Gastroesophageal sphincter (tissue), 4 donors: ENCODE measurements at regions not wholly inside any gene's neighbourhood (a gene's known extent, or its start where the extent isn't known, plus 50 kb on each side); places are given as distances from the start of the nearest gene placed in this dataset.
A peak's percentile ranks its signal among the peaks of the same experiment; 100 is the strongest.
"Not testable (repeated sequence)": the region's sequence is repeated elsewhere in the genome, so short reads cannot be mapped to it uniquely, and the experiment has no call there.

ENCODE experiments used
- ATAC-seq: fragments of 150-250 bp; one replicate; pipeline ENCODE4 v1.9.1; 2016; ENCODE audit warnings: mild to moderate bottlenecking, moderate library complexity
- H3K27ac ChIP-seq, 4 donors: fragments of 200-600 bp; sonication (generic) in 3 of 4; 1 replicate in 3 of 4; 2 replicates in 1 of 4; pipeline ENCODE4 v1.5.1; 2016 to 2019
- H3K27me3 ChIP-seq: fragments of 200-600 bp; sonication (generic); one replicate; pipeline ENCODE4 v1.5.1; 2019
- H3K36me3 ChIP-seq, 2 donors: fragments of 200-600 bp; sonication (generic); one replicate each; pipeline ENCODE4 v1.5.1; 2019; ENCODE audit warnings: control low read depth in 1 of 2
- H3K4me1 ChIP-seq, 3 donors: fragments of 200-600 bp; sonication (generic); 1 replicate in 2 of 3; 2 replicates in 1 of 3; pipeline ENCODE4 v1.5.1; 2016 to 2019; ENCODE audit warnings: control low read depth in 2 of 3
- H3K4me3 ChIP-seq, 2 donors: fragments of 200-600 bp; sonication (generic); one replicate each; pipeline ENCODE4 v1.5.1; 2019; ENCODE audit warnings: mild to moderate bottlenecking in 1 of 2, moderate library complexity in 1 of 2
- H3K9me3 ChIP-seq, 3 donors: fragments of 200-600 bp; sonication (generic); one replicate each; pipeline ENCODE4 v1.5.1; 2017 to 2019; ENCODE audit warnings: control low read depth in 2 of 3
- EP300 ChIP-seq: sonication (generic); formaldehyde crosslinking; IDR thresholded peaks from one replicate; pipeline ENCODE4 v1.6.1; 2017; ENCODE audit warnings: antibody characterized with exemption, mild to moderate bottlenecking
- POLR2A ChIP-seq, 2 donors: fragments of 450-650 bp; IDR thresholded peaks; one replicate each; pipeline ENCODE4 v1.6.1; 2017; ENCODE audit warnings: antibody characterized with exemption in 2 of 2, mild to moderate bottlenecking in 2 of 2, moderate library complexity in 1 of 2
- POLR2AphosphoS5 ChIP-seq: sonication (generic); formaldehyde crosslinking; IDR thresholded peaks from one replicate; pipeline ENCODE4 v1.6.1; 2017; ENCODE audit warnings: antibody characterized with exemption
- WGBS, 2 donors: methylation state at CpG; one replicate each; pipeline ENCODE4 v1.1.5; 2018; ENCODE audit warnings: low coverage in 1 of 2; 5-methylcytosine and 5-hydroxymethylcytosine counted together
- TF ChIP-seq, protein P1 (sequence below), 4 experiments: fragments of 200-600 bp in 2 of 4; fragments of 450-650 bp in 2 of 4; sonication (generic) in 1 of 4; IDR thresholded peaks; one replicate each; pipeline ENCODE4 v1.5.1; 2017 to 2019; ENCODE audit warnings: antibody characterized with exemption in 4 of 4, mild to moderate bottlenecking in 2 of 4, moderate library complexity in 2 of 4

DNA sequence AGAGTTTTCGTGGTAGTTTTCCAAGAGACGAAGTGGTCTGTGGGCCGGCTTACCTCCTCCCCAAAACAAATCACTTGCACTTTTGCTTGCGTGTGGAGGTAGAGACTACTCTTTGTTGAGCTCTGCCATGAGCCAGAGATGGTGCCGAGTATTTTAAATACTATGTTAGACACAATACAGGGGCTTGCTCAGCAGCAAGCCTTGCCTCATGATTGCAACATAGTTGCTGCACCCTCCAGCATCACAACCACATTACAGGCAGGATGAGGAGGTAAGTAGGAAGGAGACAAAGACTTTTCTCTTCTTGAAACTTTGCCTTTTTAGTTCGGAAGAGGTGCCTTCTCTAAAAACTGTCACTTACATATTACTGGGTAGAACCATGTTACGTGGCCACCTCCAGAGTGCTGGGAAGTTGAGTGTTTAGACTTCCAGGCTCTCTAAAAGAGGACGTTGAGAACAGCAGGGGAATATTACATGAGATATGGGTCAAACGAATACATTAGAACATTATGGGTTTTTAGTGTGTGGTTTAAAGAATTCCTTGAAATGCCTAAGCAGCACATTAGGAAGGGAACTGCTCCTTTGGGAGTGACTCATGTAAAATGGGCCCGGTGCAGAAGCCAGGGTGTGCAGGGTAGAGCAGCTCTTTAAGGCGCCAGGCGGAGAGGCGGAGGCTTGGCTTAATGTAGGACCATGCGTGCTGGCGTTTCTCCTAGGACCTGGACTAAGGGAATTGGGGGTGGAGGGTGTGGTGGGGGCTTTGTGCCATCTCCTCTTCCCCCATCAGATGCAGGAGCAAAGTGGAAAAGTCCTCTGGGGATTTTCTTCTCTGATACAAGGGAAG is 110.6 kb upstream of the PRMT8 start:
- 33 to 52% methylated on average over 8 to 10 of the region's 15 CpGs for WGBS, 2 donors
- Histone ChIP-seq H3K9me3 (no peaks in the 10 kb centered on the region), H3K4me3 (no peak overlapping the region), H3K4me1 (peaks cover 0 to 17% (median 9%) of the 10 kb centered on the region in 3 donors), H3K27me3 (no peaks in the 10 kb centered on the region), H3K27ac (no peak overlapping the region), H3K36me3 (no peaks in the 10 kb centered on the region)
- ATAC-seq: peak; percentile 57
- TF ChIP-seq POLR2A (IDR thresholded peaks at IDR 0.05): no peak
- TF ChIP-seq EP300: no peak
- no peak for TF ChIP-seq POLR2AphosphoS5
- TF ChIP-seq, protein P1, sequence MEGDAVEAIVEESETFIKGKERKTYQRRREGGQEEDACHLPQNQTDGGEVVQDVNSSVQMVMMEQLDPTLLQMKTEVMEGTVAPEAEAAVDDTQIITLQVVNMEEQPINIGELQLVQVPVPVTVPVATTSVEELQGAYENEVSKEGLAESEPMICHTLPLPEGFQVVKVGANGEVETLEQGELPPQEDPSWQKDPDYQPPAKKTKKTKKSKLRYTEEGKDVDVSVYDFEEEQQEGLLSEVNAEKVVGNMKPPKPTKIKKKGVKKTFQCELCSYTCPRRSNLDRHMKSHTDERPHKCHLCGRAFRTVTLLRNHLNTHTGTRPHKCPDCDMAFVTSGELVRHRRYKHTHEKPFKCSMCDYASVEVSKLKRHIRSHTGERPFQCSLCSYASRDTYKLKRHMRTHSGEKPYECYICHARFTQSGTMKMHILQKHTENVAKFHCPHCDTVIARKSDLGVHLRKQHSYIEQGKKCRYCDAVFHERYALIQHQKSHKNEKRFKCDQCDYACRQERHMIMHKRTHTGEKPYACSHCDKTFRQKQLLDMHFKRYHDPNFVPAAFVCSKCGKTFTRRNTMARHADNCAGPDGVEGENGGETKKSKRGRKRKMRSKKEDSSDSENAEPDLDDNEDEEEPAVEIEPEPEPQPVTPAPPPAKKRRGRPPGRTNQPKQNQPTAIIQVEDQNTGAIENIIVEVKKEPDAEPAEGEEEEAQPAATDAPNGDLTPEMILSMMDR (IDR thresholded peaks at IDR 0.05): no peak

DNA sequence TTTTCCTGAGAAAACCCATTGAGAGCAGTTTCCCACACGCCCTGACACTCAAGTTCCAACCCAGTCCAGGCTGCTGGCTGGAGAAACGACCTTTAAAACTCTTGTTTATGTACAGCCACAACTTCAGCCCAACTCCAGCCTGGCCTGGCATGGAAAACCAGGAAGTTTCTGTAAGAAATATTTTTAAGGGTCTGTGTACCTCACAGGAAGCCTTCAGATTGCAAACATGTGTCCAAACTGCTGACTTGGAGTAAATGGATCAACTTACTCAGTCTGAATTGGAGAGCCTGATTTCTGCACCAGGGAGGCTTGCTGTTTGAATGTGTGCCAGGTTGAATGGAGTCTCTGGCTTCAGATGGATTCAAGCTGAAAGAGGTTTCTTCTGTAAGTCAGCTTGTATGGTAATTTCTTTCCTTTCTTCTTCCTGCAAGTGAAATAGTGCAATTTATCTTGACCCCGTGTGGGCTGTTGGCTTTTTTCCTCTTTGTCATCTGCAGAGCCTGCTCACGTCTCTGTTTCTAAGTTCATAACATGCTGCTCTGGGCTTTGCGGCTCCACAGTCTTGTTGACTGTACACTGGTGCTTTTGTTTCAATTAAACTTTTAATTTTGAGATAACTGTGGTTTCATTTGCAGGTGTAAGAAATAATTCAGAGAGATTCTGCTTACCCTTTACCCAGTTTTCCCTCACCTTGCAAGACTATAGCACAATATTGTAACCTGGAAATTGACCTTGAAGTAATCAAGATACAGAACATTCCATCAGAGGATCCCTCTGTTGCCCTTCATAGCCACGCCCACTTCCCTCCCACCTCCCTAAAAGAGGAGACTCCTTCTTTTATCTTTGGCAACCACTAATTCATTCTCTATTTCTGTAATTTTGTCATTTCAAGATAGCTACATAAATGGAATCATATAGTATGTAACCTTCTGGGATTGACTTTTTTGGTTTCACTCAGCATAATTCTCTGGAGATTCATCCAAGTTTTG is 109.7 kb upstream of the PRMT8 start:
- 13 to 39% methylated on average over 6 of the region's 6 CpGs for WGBS, 2 donors

DNA sequence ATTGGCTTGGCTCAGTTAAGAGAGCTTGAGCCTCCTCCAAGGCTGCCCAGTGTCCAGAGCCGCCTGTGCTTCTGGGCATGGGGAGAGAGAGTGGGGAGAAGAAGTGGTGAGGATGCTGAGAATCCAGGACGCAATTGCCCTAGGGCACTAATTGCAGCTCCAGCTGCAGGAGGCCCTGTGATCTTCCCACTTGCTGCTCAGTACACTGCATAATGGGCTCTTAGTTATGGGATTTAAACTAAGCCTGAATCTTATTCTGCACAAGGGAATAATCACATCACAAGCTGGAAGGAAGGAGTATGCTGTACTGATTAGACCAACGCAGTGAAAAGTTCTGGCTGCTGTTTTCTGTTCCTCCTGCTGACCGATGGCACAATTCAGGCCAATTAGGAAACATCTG is 101.0 kb upstream of the PRMT8 start:
- H3K9me3 ChIP-seq: no peaks in the 10 kb centered on the region
- 38 to 56% methylated on average over 2 of the region's 4 CpGs for WGBS, 2 donors
- TF ChIP-seq EP300 (no peak), POLR2A (IDR thresholded peaks at IDR 0.05) (no peak), POLR2AphosphoS5 (no peak)
- TF ChIP-seq, protein P1 (IDR thresholded peaks at IDR 0.05): no peak
- H3K27me3 ChIP-seq: peaks cover 12% of the 10 kb centered on the region
- ATAC-seq: no peak
- no peak overlapping the region for H3K4me3 ChIP-seq
- no peaks in the 10 kb centered on the region for H3K4me1 ChIP-seq
- no peak overlapping the region for H3K27ac ChIP-seq
- H3K36me3 ChIP-seq: no peaks in the 10 kb centered on the region

More for the DNA sequence above, 109.7 kb upstream of the PRMT8 start:
- Histone ChIP-seq H3K4me3 (no peak overlapping the region), H3K27ac (no peak overlapping the region), H3K36me3 (no peaks in the 10 kb centered on the region), H3K4me1 (peaks cover 0 to 17% (median 9%) of the 10 kb centered on the region in 3 donors), H3K9me3 (no peaks in the 10 kb centered on the region), H3K27me3 (no peaks in the 10 kb centered on the region)
- peak; percentile 60 for ATAC-seq
- TF ChIP-seq POLR2A (IDR thresholded peaks at IDR 0.05): no peak
- TF ChIP-seq EP300: no peak
- no peak for TF ChIP-seq POLR2AphosphoS5
- TF ChIP-seq, protein P1 (IDR thresholded peaks at IDR 0.05): no peak

DNA sequence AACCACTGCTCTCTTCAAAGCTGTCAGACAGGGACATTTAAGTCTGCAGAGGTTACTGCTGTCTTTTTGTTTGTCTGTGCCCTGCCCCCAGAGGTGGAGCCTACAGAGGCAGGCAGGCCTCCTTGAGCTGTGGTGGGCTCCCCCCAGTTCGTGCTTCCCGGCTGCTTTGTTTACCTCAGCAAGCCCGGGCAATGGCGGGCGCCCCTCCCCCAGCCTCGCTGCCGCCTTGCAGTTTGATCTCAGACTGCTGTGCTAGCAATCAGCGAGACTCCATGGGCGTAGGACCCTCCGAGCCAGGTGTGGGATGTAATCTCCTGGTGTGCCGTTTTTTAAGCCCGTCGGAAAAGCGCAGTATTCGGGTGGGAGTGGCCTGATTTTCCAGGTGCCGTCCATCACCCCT is 93.4 kb upstream of the PRMT8 start:
- not testable (repeated sequence) for H3K27ac ChIP-seq, H3K36me3 ChIP-seq, H3K9me3 ChIP-seq, ATAC-seq, H3K4me3 ChIP-seq, H3K4me1 ChIP-seq
- H3K27me3 ChIP-seq: peaks cover 21% of the 10 kb centered on the region
- 0% methylated on average over 1 of the region's 16 CpGs; no CpG with 5 or more reads in 1 of the 2 donors for WGBS, 2 donors

DNA sequence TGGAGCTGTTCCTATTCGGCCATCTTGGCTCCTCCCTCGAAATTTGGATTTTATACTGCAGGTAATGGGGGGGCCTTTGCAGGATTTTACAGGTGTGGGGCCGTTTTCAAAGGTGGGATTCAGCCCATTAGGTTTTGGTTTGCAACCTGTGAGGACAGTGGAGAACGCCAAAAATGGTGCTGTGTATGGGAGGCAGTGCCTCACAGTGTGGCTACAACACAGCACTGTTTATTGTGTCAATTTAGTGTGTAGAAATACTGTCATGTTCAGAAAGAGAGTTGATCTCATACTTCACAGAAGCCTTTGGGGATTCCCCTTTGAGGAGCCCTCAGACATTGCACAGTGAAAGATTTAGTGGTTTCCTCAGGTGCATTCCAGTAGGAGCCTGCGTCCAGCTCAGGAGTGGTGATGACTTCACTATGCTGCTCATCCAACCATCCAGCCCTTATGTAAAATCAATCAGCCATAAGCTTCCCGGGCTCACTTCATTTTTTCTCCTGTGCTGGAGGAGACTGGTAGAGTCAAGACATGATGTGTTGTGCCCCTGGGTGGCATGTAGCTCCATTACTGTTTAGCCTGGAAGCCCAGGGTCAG is 92.7 kb upstream of the PRMT8 start:
- Histone ChIP-seq H3K9me3 (no peaks in the 10 kb centered on the region), H3K4me1 (no peaks in the 10 kb centered on the region), H3K27ac (no peak overlapping the region), H3K4me3 (no peak overlapping the region), H3K36me3 (no peaks in the 10 kb centered on the region), H3K27me3 (peaks cover 21% of the 10 kb centered on the region)
- 68 to 100% methylated on average over 1 to 3 of the region's 6 CpGs for WGBS, 2 donors
- no peak for ATAC-seq
- TF ChIP-seq POLR2A (IDR thresholded peaks at IDR 0.05): no peak
- TF ChIP-seq EP300: no peak
- no peak for TF ChIP-seq POLR2AphosphoS5
- TF ChIP-seq, protein P1 (IDR thresholded peaks at IDR 0.05): no peak
